CD4-positive, alpha-beta T cell (primary cell): ENCODE measurements at regions not wholly inside any gene's neighbourhood (a gene's known extent, or its start where the extent isn't known, plus 50 kb on each side); places are given as distances from the start of the nearest gene placed in this dataset.

Experiments used
- ATAC-seq: fragments of 200-7000 bp; cut with Tn5 transposase; one replicate; pipeline ENCODE4 v1.10.0; 2022; ENCODE audit warnings: mild to moderate bottlenecking; ENCODE audit not compliant: poor library complexity
- CTCF ChIA-PET: fragments of 350-600 bp; sonication (Branson Sonifier 250); formaldehyde crosslinking; loops from one replicate; lab custom pipeline; 2021; ENCODE audit warnings: antibody characterized with exemption, inconsistent platforms; lab: Charles Lee
- POLR2A ChIA-PET: fragments of 350-600 bp; sonication (Branson Sonifier 250); formaldehyde crosslinking; loops from one replicate; lab custom pipeline; 2021; ENCODE audit warnings: antibody characterized with exemption, inconsistent platforms; lab: Charles Lee
- DNase-seq, 14 experiments: peaks; one replicate each; pipeline ENCODE4 v3.0.0-alpha.2; 2013 to 2020; ENCODE audit warnings: mixed read lengths in 2 of 14
- H3K27ac ChIP-seq, 2 donors: one replicate each; pipeline versions ENCODE4 v1.5.1 to v1.7.0; 2013; ENCODE audit warnings: low read length in 2 of 2, low read depth in 1 of 2, mild to moderate bottlenecking in 1 of 2
- H3K27me3 ChIP-seq, 2 experiments: 1 replicate in 1 of 2; 2 replicates in 1 of 2; pipeline versions ENCODE4 v1.6.1 to v1.7.0; 2013; ENCODE audit warnings: low read length in 2 of 2, control low read depth in 1 of 2, mild to moderate bottlenecking in 1 of 2, moderate library complexity in 1 of 2; ENCODE audit not compliant: insufficient read depth in 2 of 2, control insufficient read depth in 1 of 2
- H3K36me3 ChIP-seq: one replicate; pipeline ENCODE4 v1.6.1; 2013; ENCODE audit warnings: low read length, control low read depth; ENCODE audit not compliant: insufficient read depth
- H3K4me1 ChIP-seq: one replicate; pipeline ENCODE4 v1.6.1; 2013; ENCODE audit warnings: low read length, control low read depth; ENCODE audit not compliant: insufficient read depth
- H3K4me3 ChIP-seq: one replicate; pipeline ENCODE4 v1.5.1; 2013; ENCODE audit warnings: mild to moderate bottlenecking, low read length, moderate library complexity
- H3K9me3 ChIP-seq, 2 experiments: 1 replicate in 1 of 2; 2 replicates in 1 of 2; pipeline versions ENCODE4 v1.6.1 to v1.7.0; 2013; ENCODE audit warnings: low read length in 2 of 2, mild to moderate bottlenecking in 2 of 2, control low read depth in 1 of 2, moderate library complexity in 1 of 2; ENCODE audit not compliant: control insufficient read depth in 1 of 2, insufficient read depth in 1 of 2
- H3K27ac Mint-ChIP-seq: one replicate; pipeline ENCODE4 v1.8.0; 2020; ENCODE audit warnings: mixed read lengths
- H3K27me3 Mint-ChIP-seq: one replicate; pipeline ENCODE4 v1.8.0; 2021; ENCODE audit warnings: mixed read lengths
- H3K36me3 Mint-ChIP-seq: one replicate; pipeline ENCODE4 v1.8.0; 2021; ENCODE audit warnings: low read depth, mixed read lengths
- H3K4me1 Mint-ChIP-seq: one replicate; pipeline ENCODE4 v1.8.0; 2021; ENCODE audit warnings: low read depth, mixed read lengths
- H3K4me3 Mint-ChIP-seq: one replicate; pipeline ENCODE4 v1.8.0; 2020; ENCODE audit warnings: mild to moderate bottlenecking, mixed read lengths
- H3K9me3 Mint-ChIP-seq: one replicate; pipeline ENCODE4 v1.8.0; 2020; ENCODE audit warnings: mixed read lengths
- intact Hi-C, 2 experiments: fragments of 100-400 bp; cut with DNase I in 1 of 2; cut with micrococcal nuclease in 1 of 2; formaldehyde crosslinking; loops; one replicate each; pipeline versions ENCODE4 v1.15.1 to v1.9.0; 2023 to 2025; cut with DNase I, micrococcal nuclease
- TF ChIP-seq, protein P1 (sequence below): fragments of 200-600 bp; IDR thresholded peaks from one replicate; pipeline ENCODE4 v1.8.0; 2022; ENCODE audit warnings: antibody characterized with exemption, mild to moderate bottlenecking

DNA sequence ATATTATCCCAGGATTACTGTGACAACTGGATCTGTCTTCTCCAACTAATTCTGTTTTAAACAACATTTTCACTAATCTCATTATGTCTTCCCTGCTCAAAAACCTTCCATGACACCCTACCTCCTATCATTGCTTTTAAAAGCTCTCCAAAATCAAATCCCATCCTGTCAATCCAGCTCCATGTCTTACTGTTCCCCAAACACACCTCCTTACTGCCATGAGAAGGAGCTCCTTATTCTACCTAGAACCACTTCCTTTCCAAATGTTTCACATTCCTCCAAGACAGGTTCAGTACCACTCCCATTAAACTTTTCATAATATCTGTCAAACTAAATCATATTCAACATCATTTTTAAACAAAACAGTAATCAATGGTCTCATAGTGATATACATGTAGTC lies 66.9 kb upstream of the WDR17 start:
- intact Hi-C loops = no loop called here

GRCh38 chr4:175999944-176000343 lies 65.7 kb upstream of the WDR17 start:
- ChIA-PET CTCF (no interaction called here), POLR2A (no interaction called here)
- Mint-ChIP-seq H3K4me1 (no peaks in the 10 kb centered on the region), H3K27me3 (peaks cover 57% of the 10 kb centered on the region), H3K9me3 (no peaks in the 10 kb centered on the region), H3K4me3 (no peak overlapping the region), H3K36me3 (no peaks in the 10 kb centered on the region), H3K27ac (no peak overlapping the region)
- TF ChIP-seq, protein P1, sequence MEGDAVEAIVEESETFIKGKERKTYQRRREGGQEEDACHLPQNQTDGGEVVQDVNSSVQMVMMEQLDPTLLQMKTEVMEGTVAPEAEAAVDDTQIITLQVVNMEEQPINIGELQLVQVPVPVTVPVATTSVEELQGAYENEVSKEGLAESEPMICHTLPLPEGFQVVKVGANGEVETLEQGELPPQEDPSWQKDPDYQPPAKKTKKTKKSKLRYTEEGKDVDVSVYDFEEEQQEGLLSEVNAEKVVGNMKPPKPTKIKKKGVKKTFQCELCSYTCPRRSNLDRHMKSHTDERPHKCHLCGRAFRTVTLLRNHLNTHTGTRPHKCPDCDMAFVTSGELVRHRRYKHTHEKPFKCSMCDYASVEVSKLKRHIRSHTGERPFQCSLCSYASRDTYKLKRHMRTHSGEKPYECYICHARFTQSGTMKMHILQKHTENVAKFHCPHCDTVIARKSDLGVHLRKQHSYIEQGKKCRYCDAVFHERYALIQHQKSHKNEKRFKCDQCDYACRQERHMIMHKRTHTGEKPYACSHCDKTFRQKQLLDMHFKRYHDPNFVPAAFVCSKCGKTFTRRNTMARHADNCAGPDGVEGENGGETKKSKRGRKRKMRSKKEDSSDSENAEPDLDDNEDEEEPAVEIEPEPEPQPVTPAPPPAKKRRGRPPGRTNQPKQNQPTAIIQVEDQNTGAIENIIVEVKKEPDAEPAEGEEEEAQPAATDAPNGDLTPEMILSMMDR = no peak
- H3K27ac ChIP-seq = no peak overlapping the region
- H3K4me1 ChIP-seq = no peaks in the 10 kb centered on the region
- ATAC-seq (no peak), DNase-seq (no peak)
- no peaks in the 10 kb centered on the region for H3K36me3 ChIP-seq
- peaks cover 24 to 27% of the 10 kb centered on the region in 2 experiments for H3K27me3 ChIP-seq
- no peak overlapping the region for H3K4me3 ChIP-seq
- peaks cover 0 to 7% of the 10 kb centered on the region in 2 experiments for H3K9me3 ChIP-seq
- intact Hi-C loops = no loop called here

More for the DNA sequence above, 66.9 kb upstream of the WDR17 start:
- H3K36me3 Mint-ChIP-seq = no peaks in the 10 kb centered on the region
- Histone ChIP-seq H3K4me3 (no peak overlapping the region), H3K27me3 (peaks cover 24 to 27% of the 10 kb centered on the region in 2 experiments), H3K27ac (no peak overlapping the region), H3K9me3 (peaks cover 0 to 7% of the 10 kb centered on the region in 2 experiments), H3K36me3 (no peaks in the 10 kb centered on the region), H3K4me1 (no peaks in the 10 kb centered on the region)
- H3K27me3 Mint-ChIP-seq = peaks cover 57% of the 10 kb centered on the region
- no peak for ATAC-seq
- TF ChIP-seq, protein P1 = no peak
- H3K4me3 Mint-ChIP-seq = no peak overlapping the region
- ChIA-PET CTCF (no interaction called here), POLR2A (no interaction called here)
- H3K9me3 Mint-ChIP-seq = no peaks in the 10 kb centered on the region
- H3K4me1 Mint-ChIP-seq = no peaks in the 10 kb centered on the region
- no peak overlapping the region for H3K27ac Mint-ChIP-seq
- DNase-seq = no peak

- TF ChIP-seq, protein P1 = no peak
- H3K36me3 Mint-ChIP-seq = no peaks in the 10 kb centered on the region
- no peaks in the 10 kb centered on the region for H3K4me1 Mint-ChIP-seq
- Histone ChIP-seq H3K4me3 (no peak overlapping the region), H3K4me1 (no peaks in the 10 kb centered on the region), H3K27ac (no peak overlapping the region), H3K9me3 (peaks cover 0 to 7% of the 10 kb centered on the region in 2 experiments), H3K36me3 (no peaks in the 10 kb centered on the region), H3K27me3 (peaks cover 24 to 27% of the 10 kb centered on the region in 2 experiments)
- intact Hi-C loops = no loop called here
- H3K27ac Mint-ChIP-seq = no peak overlapping the region
- POLR2A ChIA-PET = no interaction called here
- CTCF ChIA-PET = no interaction called here
- ATAC-seq (no peak), DNase-seq (no peak)
- peaks cover 57% of the 10 kb centered on the region for H3K27me3 Mint-ChIP-seq
- no peaks in the 10 kb centered on the region for H3K9me3 Mint-ChIP-seq
- no peak overlapping the region for H3K4me3 Mint-ChIP-seq
Measured at GRCh38 chr4:176001151-176002006, 64.3 kb upstream of the WDR17 start.
